Astrocyte of the cerebellum (primary cell): ENCODE measurements at regions not wholly inside any gene's neighbourhood (a gene's known extent, or its start where the extent isn't known, plus 50 kb on each side); places are given as distances from the start of the nearest gene placed in this dataset.

ENCODE experiments used
- DNase-seq: peaks from one replicate; pipeline ENCODE4 v3.0.0-alpha.2; 2011; ENCODE audit warnings: low read depth
- H3K4me3 ChIP-seq: 2 replicates; pipeline ENCODE4 v1.5.1; 2011; ENCODE audit warnings: mild to moderate bottlenecking, low read depth, low read length, moderate library complexity
- CTCF ChIP-seq: IDR thresholded peaks from 2 replicates; pipeline ENCODE4 v1.5.1; 2012; ENCODE audit warnings: low read length, low read depth, moderate library complexity, mild to moderate bottlenecking; ENCODE audit errors: missing control alignments
- in situ Hi-C: cut with HindIII; loops from 2 replicates; pipeline ENCODE4 v1.10.0; 2017; ENCODE audit warnings: low sequenced_read_pairs

- in situ Hi-C loops: no loop called here
- DNase-seq: no peak
- no peak for TF ChIP-seq CTCF
- H3K4me3 ChIP-seq: no peak overlapping the region
Observed at GRCh38 chr16:47884116-47884725, 271.6 kb downstream of the ABCC12 start.

DNA sequence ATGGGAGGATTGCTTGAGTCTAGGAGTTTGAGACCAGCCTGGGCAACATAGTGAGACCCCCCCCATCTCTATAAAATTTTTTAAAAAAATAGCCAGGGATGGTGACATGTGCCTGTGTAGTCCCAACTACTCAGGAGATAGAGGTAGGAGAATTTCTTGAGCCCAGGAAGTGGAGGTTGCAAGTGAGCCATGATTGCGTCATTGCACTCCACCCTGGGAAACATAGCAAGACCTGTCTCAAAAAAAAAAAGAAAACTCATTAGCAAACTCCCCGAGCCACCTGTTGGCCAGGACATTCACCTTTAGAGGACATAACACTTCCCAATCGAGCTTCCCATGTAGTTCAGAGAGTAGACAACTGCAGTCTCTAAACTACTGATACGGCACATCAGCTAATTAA lies 274.2 kb downstream of the ABCC12 start:
- no peak for DNase-seq
- no peak overlapping the region for H3K4me3 ChIP-seq
- in situ Hi-C loops: no loop called here
- no peak for TF ChIP-seq CTCF

DNA sequence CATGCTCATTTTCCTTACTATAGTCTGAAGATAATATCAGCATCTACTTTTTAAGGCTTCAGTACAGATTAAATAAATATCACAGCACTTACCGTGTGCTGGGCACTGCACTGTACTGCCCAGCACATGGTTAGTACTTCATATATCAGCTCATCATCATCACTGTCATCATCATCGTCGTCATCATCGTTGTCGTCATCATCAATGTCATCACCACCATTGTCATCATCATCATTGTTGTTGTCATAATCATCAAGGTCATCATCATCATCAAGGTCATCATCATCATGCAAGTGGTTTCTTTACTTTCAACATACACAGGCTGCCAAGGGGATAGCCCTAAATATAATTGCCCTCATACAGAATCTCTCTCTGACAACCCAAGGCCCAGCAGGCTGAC lies 275.1 kb downstream of the ABCC12 start:
- H3K4me3 ChIP-seq: no peak overlapping the region
- in situ Hi-C loops: no loop called here
- DNase-seq: no peak
- no peak for TF ChIP-seq CTCF

DNA sequence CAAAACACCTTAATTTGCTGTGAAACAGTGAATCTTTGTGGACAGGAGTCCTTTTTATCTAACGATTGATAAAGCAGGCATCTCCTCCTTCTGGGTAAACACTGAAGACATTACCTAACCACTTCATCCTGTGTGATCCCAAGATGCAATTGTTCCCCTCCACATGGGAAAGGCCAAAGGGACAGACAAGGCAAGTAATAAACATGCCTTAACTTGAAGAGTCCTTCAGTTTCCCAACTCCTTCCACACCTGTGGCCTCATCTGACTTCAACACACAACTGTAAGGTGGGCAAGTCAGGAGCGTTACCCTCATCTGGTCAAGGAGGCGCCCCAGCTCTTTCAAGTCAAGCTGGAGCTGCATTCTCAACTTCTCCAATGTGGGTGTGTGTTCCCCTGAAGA lies 278.6 kb downstream of the ABCC12 start:
- DNase-seq: no peak
- no peak for TF ChIP-seq CTCF
- no peak overlapping the region for H3K4me3 ChIP-seq
- in situ Hi-C loops: no loop called here

DNA sequence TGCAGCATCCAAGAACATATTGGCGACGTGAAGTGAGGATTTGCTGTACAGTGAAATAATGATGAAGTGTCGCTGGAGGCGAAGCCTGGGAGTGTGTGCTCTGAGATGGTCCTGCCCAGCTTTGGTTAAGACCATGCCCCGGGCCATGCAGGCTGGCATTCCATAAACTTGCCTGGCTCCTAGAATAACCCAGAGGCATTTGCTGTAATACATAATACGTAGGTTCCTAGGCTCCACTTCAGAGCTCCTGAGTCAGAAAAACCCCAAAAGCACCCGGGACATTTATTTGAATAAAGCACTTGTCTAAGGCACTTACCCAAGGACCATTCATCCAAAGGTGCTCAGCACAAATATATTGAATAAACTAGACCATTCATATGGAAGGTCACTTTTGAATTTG lies 279.3 kb downstream of the ABCC12 start:
- in situ Hi-C loops: no loop called here
- H3K4me3 ChIP-seq: no peak overlapping the region
- no peak for TF ChIP-seq CTCF
- no peak for DNase-seq

GRCh38 chr16:47873434-47873833 lies 282.4 kb downstream of the ABCC12 start:
- no peak for TF ChIP-seq CTCF

GRCh38 chr16:47872225-47872624 lies 283.6 kb downstream of the ABCC12 start:
- no peak for TF ChIP-seq CTCF
- no peak overlapping the region for H3K4me3 ChIP-seq
- DNase-seq: no peak
- in situ Hi-C loops: no loop called here

More at GRCh38 chr16:47873434-47873833, 282.4 kb downstream of the ABCC12 start:
- in situ Hi-C loops: no loop called here
- no peak overlapping the region for H3K4me3 ChIP-seq
- DNase-seq: no peak
